Calu3 (cell line): ENCODE measurements at regions not wholly inside any gene's neighbourhood (a gene's known extent, or its start where the extent isn't known, plus 50 kb on each side); places are given as distances from the start of the nearest gene placed in this dataset.
A peak's percentile ranks its signal among the peaks of the same experiment; 100 is the strongest.

Experiments
- BruUV-seq: library from RNA; stranded (reverse); fragments of 400-500 nt; replicated peaks from 2 replicates; lab custom pipeline; 2021; lab: Mats Ljungman, UMichigan
- CTCF ChIA-PET: fragments of 300-600 bp; sonication (Branson Sonifier 250); formaldehyde crosslinking; loops from one replicate; lab custom pipeline; 2022; ENCODE audit warnings: antibody characterized with exemption; lab: Charles Lee
- DNase-seq: peaks from one replicate; pipeline ENCODE4 v3.0.0; 2022
- H3K27ac Mint-ChIP-seq: one replicate; pipeline ENCODE4 v1.8.0; 2022; ENCODE audit warnings: mixed read lengths; ENCODE audit not compliant: unreplicated experiment
- H3K27me3 Mint-ChIP-seq: one replicate; pipeline ENCODE4 v1.8.0; 2022; ENCODE audit warnings: mixed read lengths; ENCODE audit not compliant: unreplicated experiment
- H3K36me3 Mint-ChIP-seq: one replicate; pipeline ENCODE4 v1.8.0; 2022; ENCODE audit warnings: mild to moderate bottlenecking, moderate library complexity, mixed read lengths; ENCODE audit not compliant: insufficient read depth, unreplicated experiment
- H3K4me1 Mint-ChIP-seq: one replicate; pipeline ENCODE4 v1.8.0; 2022; ENCODE audit warnings: mild to moderate bottlenecking, low read depth, mixed read lengths; ENCODE audit not compliant: unreplicated experiment
- H3K4me3 Mint-ChIP-seq: one replicate; pipeline ENCODE4 v1.8.0; 2022; ENCODE audit warnings: mild to moderate bottlenecking, low read depth, moderate library complexity, mixed read lengths; ENCODE audit not compliant: unreplicated experiment
- H3K9me3 Mint-ChIP-seq: one replicate; pipeline ENCODE4 v1.8.0; 2022; ENCODE audit warnings: low read depth, mixed read lengths; ENCODE audit not compliant: unreplicated experiment
- CTCF ChIP-seq: fragments of 200-600 bp; IDR thresholded peaks from one replicate; pipeline ENCODE4 v1.8.0; 2022; ENCODE audit warnings: antibody characterized with exemption; ENCODE audit not compliant: unreplicated experiment
- intact Hi-C: fragments of 100-400 bp; cut with micrococcal nuclease; formaldehyde crosslinking; loops from one replicate; pipeline ENCODE4 v1.10.0; 2022; ENCODE audit not compliant: unreplicated experiment

GRCh38 chr17:34711646-34712045 is 132.3 kb downstream of the TMEM132E start:
- CTCF ChIA-PET = no interaction called here
- no peaks in the 10 kb centered on the region for H3K9me3 Mint-ChIP-seq
- no peak for DNase-seq

GRCh38 chr17:34710226-34710625 is 130.8 kb downstream of the TMEM132E start:
- Mint-ChIP-seq H3K36me3 (no peaks in the 10 kb centered on the region), H3K4me3 (no peak overlapping the region), H3K9me3 (no peaks in the 10 kb centered on the region), H3K27me3 (no peaks in the 10 kb centered on the region), H3K4me1 (peaks cover 33% of the 10 kb centered on the region), H3K27ac (no peak overlapping the region)
- no peak for DNase-seq
- intact Hi-C loops = no loop called here
- CTCF ChIA-PET = no interaction called here
- TF ChIP-seq CTCF = no peak
- no TSS peak for BruUV-seq

More at GRCh38 chr17:34711646-34712045, 132.3 kb downstream of the TMEM132E start:
- TF ChIP-seq CTCF = no peak
- Mint-ChIP-seq H3K27me3 (no peaks in the 10 kb centered on the region), H3K4me3 (no peak overlapping the region), H3K4me1 (peaks cover 46% of the 10 kb centered on the region), H3K27ac (no peak overlapping the region), H3K36me3 (no peaks in the 10 kb centered on the region)
- intact Hi-C loops = no loop called here
- BruUV-seq = no TSS peak

GRCh38 chr17:34709158-34709754 is 129.9 kb downstream of the TMEM132E start:
- Mint-ChIP-seq H3K27ac (peak overlapping the region; percentile 90), H3K36me3 (no peaks in the 10 kb centered on the region), H3K9me3 (no peaks in the 10 kb centered on the region), H3K4me3 (no peak overlapping the region), H3K27me3 (no peaks in the 10 kb centered on the region), H3K4me1 (peaks cover 33% of the 10 kb centered on the region)
- CTCF ChIA-PET = interaction anchor here (1.0 kb wide), 1 partner anchor 12 kb away, joined by 7 read pairs; no protein-coding TSS in a partner anchor
- no TSS peak for BruUV-seq
- DNase-seq = peak; percentile 58
- TF ChIP-seq CTCF = no peak
- intact Hi-C loops = no loop called here

GRCh38 chr17:34706029-34706428 is 126.6 kb downstream of the TMEM132E start:
- H3K27ac Mint-ChIP-seq = no peak overlapping the region
- intact Hi-C loops = no loop called here
- peak; percentile 63 for DNase-seq
- H3K4me1 Mint-ChIP-seq = peaks cover 17% of the 10 kb centered on the region
- peaks cover 17% of the 10 kb centered on the region for H3K27me3 Mint-ChIP-seq
- no peaks in the 10 kb centered on the region for H3K36me3 Mint-ChIP-seq
- CTCF ChIA-PET = interaction anchor here (0.8 to 0.9 kb wide), 3 partner anchors 12 to 20 kb away, joined by 3 to 4 read pairs (median 3); no protein-coding TSS in a partner anchor
- BruUV-seq = no TSS peak
- H3K4me3 Mint-ChIP-seq = no peak overlapping the region
- H3K9me3 Mint-ChIP-seq = no peaks in the 10 kb centered on the region
- TF ChIP-seq CTCF = no peak
